ENCODE measurements at regions not wholly inside any gene's neighbourhood (a gene's known extent, or its start where the extent isn't known, plus 50 kb on each side); places are given as distances from the start of the nearest gene placed in this dataset.

DNA sequence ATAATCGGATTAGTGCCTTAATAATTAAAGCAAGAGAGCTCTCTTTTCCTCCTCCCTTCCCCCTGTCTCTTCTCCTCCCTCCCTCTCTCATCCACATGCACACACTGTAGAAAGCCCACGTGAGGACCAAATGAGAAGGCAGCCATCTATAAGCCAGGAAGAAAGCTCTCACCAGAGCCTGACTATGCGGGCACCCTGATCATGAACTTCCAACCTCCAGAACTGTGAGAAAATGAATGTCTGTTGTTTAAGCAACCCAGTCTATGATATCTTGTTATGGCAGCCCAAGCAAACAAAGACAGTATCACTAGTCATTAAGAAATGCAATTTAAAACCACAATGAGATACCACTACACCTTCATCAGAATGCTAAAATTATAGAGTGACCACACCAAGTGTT is 220.3 kb downstream of the EN1 start:
- Histone ChIP-seq H3K27ac (ENCODE audit: low read depth in 1 of 2, low read length in 2 of 2) (no peak overlapping the region), H3K4me1 (ENCODE audit: control insufficient read depth in 4 of 4, insufficient read depth in 4 of 4, low read length in 3 of 4) (no peaks in the 10 kb centered on the region), H3K9ac (ENCODE audit: low read depth in 1 of 2, low read length in 2 of 2) (no peak overlapping the region), H3K9me3 (ENCODE audit: control insufficient read depth in 4 of 4, low read length in 3 of 4) (no peaks in the 10 kb centered on the region), H3K27me3 (ENCODE audit: control insufficient read depth in 4 of 4, insufficient read depth in 4 of 4, low read length in 3 of 4) (peaks cover 0 to 3% (median 0%) of the 10 kb centered on the region in 4 donors), H3K4me3 (ENCODE audit: low read depth in 1 of 3, low read length in 3 of 3) (no peak overlapping the region), H3K36me3 (ENCODE audit: control insufficient read depth in 4 of 4, insufficient read depth in 3 of 4, low read depth in 1 of 4, low read length in 3 of 4) (no peaks in the 10 kb centered on the region)
- WGBS: 82% methylated on average over 3 of the region's 3 CpGs
- no peak for DNase-seq (ENCODE audit: low spot score)
- TF ChIP-seq, protein P1, sequence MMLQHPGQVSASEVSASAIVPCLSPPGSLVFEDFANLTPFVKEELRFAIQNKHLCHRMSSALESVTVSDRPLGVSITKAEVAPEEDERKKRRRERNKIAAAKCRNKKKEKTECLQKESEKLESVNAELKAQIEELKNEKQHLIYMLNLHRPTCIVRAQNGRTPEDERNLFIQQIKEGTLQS (IDR thresholded peaks at IDR 0.05): no peak
- no peak for TF ChIP-seq SP1 (IDR thresholded peaks at IDR 0.05)
- no peak for TF ChIP-seq FOXA2 (IDR thresholded peaks at IDR 0.05)
- TF ChIP-seq EGR1 (IDR thresholded peaks at IDR 0.05; ENCODE audit: low read depth in 2 of 2): no peak
- no peak for TF ChIP-seq YY1 (IDR thresholded peaks at IDR 0.05)
- TF ChIP-seq, protein P2, sequence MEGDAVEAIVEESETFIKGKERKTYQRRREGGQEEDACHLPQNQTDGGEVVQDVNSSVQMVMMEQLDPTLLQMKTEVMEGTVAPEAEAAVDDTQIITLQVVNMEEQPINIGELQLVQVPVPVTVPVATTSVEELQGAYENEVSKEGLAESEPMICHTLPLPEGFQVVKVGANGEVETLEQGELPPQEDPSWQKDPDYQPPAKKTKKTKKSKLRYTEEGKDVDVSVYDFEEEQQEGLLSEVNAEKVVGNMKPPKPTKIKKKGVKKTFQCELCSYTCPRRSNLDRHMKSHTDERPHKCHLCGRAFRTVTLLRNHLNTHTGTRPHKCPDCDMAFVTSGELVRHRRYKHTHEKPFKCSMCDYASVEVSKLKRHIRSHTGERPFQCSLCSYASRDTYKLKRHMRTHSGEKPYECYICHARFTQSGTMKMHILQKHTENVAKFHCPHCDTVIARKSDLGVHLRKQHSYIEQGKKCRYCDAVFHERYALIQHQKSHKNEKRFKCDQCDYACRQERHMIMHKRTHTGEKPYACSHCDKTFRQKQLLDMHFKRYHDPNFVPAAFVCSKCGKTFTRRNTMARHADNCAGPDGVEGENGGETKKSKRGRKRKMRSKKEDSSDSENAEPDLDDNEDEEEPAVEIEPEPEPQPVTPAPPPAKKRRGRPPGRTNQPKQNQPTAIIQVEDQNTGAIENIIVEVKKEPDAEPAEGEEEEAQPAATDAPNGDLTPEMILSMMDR (IDR thresholded peaks at IDR 0.05; ENCODE audit: low read depth, low read length, missing input control): no peak
- TF ChIP-seq, protein P3, sequence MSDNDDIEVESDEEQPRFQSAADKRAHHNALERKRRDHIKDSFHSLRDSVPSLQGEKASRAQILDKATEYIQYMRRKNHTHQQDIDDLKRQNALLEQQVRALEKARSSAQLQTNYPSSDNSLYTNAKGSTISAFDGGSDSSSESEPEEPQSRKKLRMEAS (IDR thresholded peaks at IDR 0.05): no peak
- no peak for TF ChIP-seq HNF4A (conservative IDR thresholded peaks at IDR 0.05)
- TF ChIP-seq, protein P4, sequence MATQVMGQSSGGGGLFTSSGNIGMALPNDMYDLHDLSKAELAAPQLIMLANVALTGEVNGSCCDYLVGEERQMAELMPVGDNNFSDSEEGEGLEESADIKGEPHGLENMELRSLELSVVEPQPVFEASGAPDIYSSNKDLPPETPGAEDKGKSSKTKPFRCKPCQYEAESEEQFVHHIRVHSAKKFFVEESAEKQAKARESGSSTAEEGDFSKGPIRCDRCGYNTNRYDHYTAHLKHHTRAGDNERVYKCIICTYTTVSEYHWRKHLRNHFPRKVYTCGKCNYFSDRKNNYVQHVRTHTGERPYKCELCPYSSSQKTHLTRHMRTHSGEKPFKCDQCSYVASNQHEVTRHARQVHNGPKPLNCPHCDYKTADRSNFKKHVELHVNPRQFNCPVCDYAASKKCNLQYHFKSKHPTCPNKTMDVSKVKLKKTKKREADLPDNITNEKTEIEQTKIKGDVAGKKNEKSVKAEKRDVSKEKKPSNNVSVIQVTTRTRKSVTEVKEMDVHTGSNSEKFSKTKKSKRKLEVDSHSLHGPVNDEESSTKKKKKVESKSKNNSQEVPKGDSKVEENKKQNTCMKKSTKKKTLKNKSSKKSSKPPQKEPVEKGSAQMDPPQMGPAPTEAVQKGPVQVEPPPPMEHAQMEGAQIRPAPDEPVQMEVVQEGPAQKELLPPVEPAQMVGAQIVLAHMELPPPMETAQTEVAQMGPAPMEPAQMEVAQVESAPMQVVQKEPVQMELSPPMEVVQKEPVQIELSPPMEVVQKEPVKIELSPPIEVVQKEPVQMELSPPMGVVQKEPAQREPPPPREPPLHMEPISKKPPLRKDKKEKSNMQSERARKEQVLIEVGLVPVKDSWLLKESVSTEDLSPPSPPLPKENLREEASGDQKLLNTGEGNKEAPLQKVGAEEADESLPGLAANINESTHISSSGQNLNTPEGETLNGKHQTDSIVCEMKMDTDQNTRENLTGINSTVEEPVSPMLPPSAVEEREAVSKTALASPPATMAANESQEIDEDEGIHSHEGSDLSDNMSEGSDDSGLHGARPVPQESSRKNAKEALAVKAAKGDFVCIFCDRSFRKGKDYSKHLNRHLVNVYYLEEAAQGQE (IDR thresholded peaks at IDR 0.05): no peak
- TF ChIP-seq, protein P5, sequence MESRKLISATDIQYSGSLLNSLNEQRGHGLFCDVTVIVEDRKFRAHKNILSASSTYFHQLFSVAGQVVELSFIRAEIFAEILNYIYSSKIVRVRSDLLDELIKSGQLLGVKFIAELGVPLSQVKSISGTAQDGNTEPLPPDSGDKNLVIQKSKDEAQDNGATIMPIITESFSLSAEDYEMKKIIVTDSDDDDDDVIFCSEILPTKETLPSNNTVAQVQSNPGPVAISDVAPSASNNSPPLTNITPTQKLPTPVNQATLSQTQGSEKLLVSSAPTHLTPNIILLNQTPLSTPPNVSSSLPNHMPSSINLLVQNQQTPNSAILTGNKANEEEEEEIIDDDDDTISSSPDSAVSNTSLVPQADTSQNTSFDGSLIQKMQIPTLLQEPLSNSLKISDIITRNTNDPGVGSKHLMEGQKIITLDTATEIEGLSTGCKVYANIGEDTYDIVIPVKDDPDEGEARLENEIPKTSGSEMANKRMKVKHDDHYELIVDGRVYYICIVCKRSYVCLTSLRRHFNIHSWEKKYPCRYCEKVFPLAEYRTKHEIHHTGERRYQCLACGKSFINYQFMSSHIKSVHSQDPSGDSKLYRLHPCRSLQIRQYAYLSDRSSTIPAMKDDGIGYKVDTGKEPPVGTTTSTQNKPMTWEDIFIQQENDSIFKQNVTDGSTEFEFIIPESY (IDR thresholded peaks at IDR 0.05): no peak
- no peak for TF ChIP-seq RXRA (IDR thresholded peaks at IDR 0.05)
- TF ChIP-seq GABPA (IDR thresholded peaks at IDR 0.05 in 1 of 2, conservative IDR thresholded peaks at IDR 0.05 in 1 of 2): no peak
- no peak for TF ChIP-seq NR2F2 (IDR thresholded peaks at IDR 0.05)
- no peak for TF ChIP-seq JUND (IDR thresholded peaks at IDR 0.05)
- TF ChIP-seq FOXA1 (IDR thresholded peaks at IDR 0.05): no peak

GRCh38 chr2:118622913-118623312 is 224.5 kb downstream of the EN1 start:
- DNase-seq (ENCODE audit: low spot score): no peak
- Histone ChIP-seq H3K9ac (ENCODE audit: low read depth in 1 of 2, low read length in 2 of 2) (no peak overlapping the region), H3K4me3 (ENCODE audit: low read depth in 1 of 3, low read length in 3 of 3) (no peak overlapping the region), H3K27me3 (ENCODE audit: control insufficient read depth in 4 of 4, insufficient read depth in 4 of 4, low read length in 3 of 4) (peaks cover 0 to 5% (median 2%) of the 10 kb centered on the region in 4 donors), H3K4me1 (ENCODE audit: control insufficient read depth in 4 of 4, insufficient read depth in 4 of 4, low read length in 3 of 4) (no peaks in the 10 kb centered on the region), H3K27ac (ENCODE audit: low read depth in 1 of 2, low read length in 2 of 2) (no peak overlapping the region), H3K36me3 (ENCODE audit: control insufficient read depth in 4 of 4, insufficient read depth in 3 of 4, low read depth in 1 of 4, low read length in 3 of 4) (no peaks in the 10 kb centered on the region), H3K9me3 (ENCODE audit: control insufficient read depth in 4 of 4, low read length in 3 of 4) (no peaks in the 10 kb centered on the region)
- TF ChIP-seq, protein P5 (IDR thresholded peaks at IDR 0.05): no peak
- no peak for TF ChIP-seq JUND (IDR thresholded peaks at IDR 0.05)
- 75% methylated on average over 4 of the region's 4 CpGs for WGBS

Data from liver (tissue), 8 donors.